Upper lobe of left lung (tissue), 6 donors: ENCODE measurements at regions not wholly inside any gene's neighbourhood (a gene's known extent, or its start where the extent isn't known, plus 50 kb on each side); places are given as distances from the start of the nearest gene placed in this dataset.

ENCODE experiments used
- ATAC-seq, 2 donors: fragments of 200-7000 bp; cut with Tn5 transposase; one replicate each; pipeline ENCODE4 v1.9.1; 2022; ENCODE audit warnings: mild to moderate bottlenecking in 2 of 2, moderate library complexity in 2 of 2; ENCODE audit not compliant: low FRiP score in 2 of 2
- DNase-seq, 2 donors: peaks; one replicate each; pipeline ENCODE4 v3.0.0-alpha.2; 2019 to 2020
- H3K27ac ChIP-seq, 4 donors: fragments of 200-600 bp; sonication (generic); one replicate each; pipeline ENCODE4 v1.5.1; 2016 to 2019
- H3K27me3 ChIP-seq, 4 donors: fragments of 200-600 bp; sonication (generic); one replicate each; pipeline ENCODE4 v1.5.1; 2017 to 2019
- H3K36me3 ChIP-seq, 4 donors: fragments of 200-600 bp; sonication (generic); one replicate each; pipeline ENCODE4 v1.5.1; 2016 to 2019
- H3K4me1 ChIP-seq, 4 donors: fragments of 200-600 bp; sonication (generic); one replicate each; pipeline ENCODE4 v1.5.1; 2018 to 2019
- H3K4me3 ChIP-seq, 4 donors: fragments of 200-600 bp; sonication (generic); one replicate each; pipeline ENCODE4 v1.5.1; 2017 to 2019; ENCODE audit warnings: mild to moderate bottlenecking in 2 of 4, moderate library complexity in 1 of 4
- H3K9me3 ChIP-seq, 4 donors: fragments of 200-600 bp; sonication (generic); one replicate each; pipeline ENCODE4 v1.5.1; 2018 to 2019
- CTCF ChIP-seq, 6 experiments: fragments of 450-650 bp in 4 of 6; fragments of 200-600 bp in 2 of 6; sonication (generic) in 2 of 6; IDR thresholded peaks; one replicate each; pipeline ENCODE4 v1.5.1; 2016 to 2019; ENCODE audit warnings: antibody characterized with exemption in 6 of 6
- EP300 ChIP-seq, 4 donors: sonication (generic); formaldehyde crosslinking; IDR thresholded peaks; one replicate each; pipeline ENCODE4 v1.5.1; 2017; ENCODE audit warnings: antibody characterized with exemption in 4 of 4, control low read depth in 2 of 4
- POLR2A ChIP-seq, 4 donors: fragments of 450-650 bp; IDR thresholded peaks; one replicate each; pipeline ENCODE4 v1.5.1; 2016 to 2017; ENCODE audit warnings: antibody characterized with exemption in 4 of 4, mild to moderate bottlenecking in 2 of 4
- POLR2AphosphoS5 ChIP-seq, 2 donors: sonication (generic); formaldehyde crosslinking; IDR thresholded peaks; one replicate each; pipeline ENCODE4 v1.5.1; 2017; ENCODE audit warnings: antibody characterized with exemption in 2 of 2
- WGBS, 2 donors: methylation state at CpG; one replicate each; pipeline ENCODE4 v1.1.5; 2017 to 2018; 5-methylcytosine and 5-hydroxymethylcytosine counted together
- donor health status: DM: no; HTN: no; CAD: no; lungs with moderate emphysema.
- donor health status: DM: no; HTN: yes; CAD: no; lungs with severe emphysema.

DNA sequence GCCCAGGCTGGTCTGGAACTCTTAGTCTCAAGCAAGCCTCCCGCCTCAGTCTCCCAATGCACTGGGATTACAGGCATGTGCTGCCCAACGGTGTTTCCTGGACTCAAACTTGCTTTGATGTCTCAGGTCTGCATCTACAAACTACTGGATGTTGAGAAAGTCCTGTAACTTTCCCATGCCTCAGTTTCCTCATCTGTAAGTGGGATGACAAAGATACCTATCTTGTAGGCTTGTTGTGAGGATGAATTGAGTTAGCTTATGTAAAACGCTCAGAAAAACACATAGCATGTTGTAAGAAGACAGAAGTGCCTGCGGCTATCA lies 63.6 kb upstream of the NUDT4 start:
- H3K4me3 ChIP-seq: no peak overlapping the region
- no peak for ATAC-seq
- no peak for TF ChIP-seq EP300 (IDR thresholded peaks at IDR 0.05)
- no peak for TF ChIP-seq POLR2A (IDR thresholded peaks at IDR 0.05)
- no peak for TF ChIP-seq CTCF (IDR thresholded peaks at IDR 0.05)
- TF ChIP-seq POLR2AphosphoS5 (IDR thresholded peaks at IDR 0.05): no peak
- no peaks in the 10 kb centered on the region for H3K4me1 ChIP-seq
- H3K27ac ChIP-seq: no peak overlapping the region
- no peak for DNase-seq
- no peaks in the 10 kb centered on the region for H3K9me3 ChIP-seq
- H3K36me3 ChIP-seq: no peaks in the 10 kb centered on the region
- no peaks in the 10 kb centered on the region for H3K27me3 ChIP-seq
- 92 to 93% methylated on average over 4 of the region's 4 CpGs for WGBS, 2 donors

- no peaks in the 10 kb centered on the region for H3K36me3 ChIP-seq
- no peaks in the 10 kb centered on the region for H3K27me3 ChIP-seq
- H3K27ac ChIP-seq: no peak overlapping the region
- TF ChIP-seq POLR2A (IDR thresholded peaks at IDR 0.05) (no peak), EP300 (IDR thresholded peaks at IDR 0.05) (no peak), POLR2AphosphoS5 (IDR thresholded peaks at IDR 0.05) (no peak), CTCF (IDR thresholded peaks at IDR 0.05) (no peak)
- DNase-seq: no peak
- H3K4me1 ChIP-seq: no peaks in the 10 kb centered on the region
- no peak for ATAC-seq
- no peaks in the 10 kb centered on the region for H3K9me3 ChIP-seq
- no peak overlapping the region for H3K4me3 ChIP-seq
- 95 to 98% methylated on average over 9 of the region's 9 CpGs for WGBS, 2 donors
These were observed 62.3 kb upstream of the NUDT4 start for GRCh38 chr12:93315385-93315906.

- ATAC-seq: no peak
- 41 to 52% methylated on average over 4 of the region's 4 CpGs for WGBS, 2 donors
- H3K4me1 ChIP-seq: no peaks in the 10 kb centered on the region
- H3K27me3 ChIP-seq: no peaks in the 10 kb centered on the region
- DNase-seq: no peak
- H3K36me3 ChIP-seq: no peaks in the 10 kb centered on the region
- TF ChIP-seq POLR2A (IDR thresholded peaks at IDR 0.05) (no peak), CTCF (IDR thresholded peaks at IDR 0.05) (no peak)
- no peak overlapping the region for H3K4me3 ChIP-seq
- H3K9me3 ChIP-seq: no peaks in the 10 kb centered on the region
- no peak overlapping the region for H3K27ac ChIP-seq
These were observed 61.7 kb upstream of the NUDT4 start for GRCh38 chr12:93315907-93316622.

DNA sequence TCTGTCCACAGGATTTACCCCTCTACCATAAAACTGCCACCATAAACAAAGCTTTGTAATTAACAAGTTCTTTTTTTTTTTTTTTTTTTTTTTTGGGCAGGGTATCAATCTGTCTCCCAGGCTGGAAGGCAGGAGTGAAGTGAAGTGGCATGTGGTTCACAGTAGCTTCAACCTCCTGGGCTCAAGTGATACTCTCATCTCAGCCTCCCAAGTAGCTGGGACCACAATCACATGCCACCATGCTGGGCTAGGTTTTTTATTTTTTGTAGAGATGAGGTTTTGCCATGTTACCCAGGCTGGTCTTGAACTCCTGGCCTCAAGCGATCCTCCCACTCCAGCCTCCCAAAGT lies 61.1 kb upstream of the NUDT4 start:
- TF ChIP-seq CTCF (IDR thresholded peaks at IDR 0.05) (no peak), POLR2A (IDR thresholded peaks at IDR 0.05) (no peak), POLR2AphosphoS5 (IDR thresholded peaks at IDR 0.05) (no peak), EP300 (IDR thresholded peaks at IDR 0.05) (no peak)
- no peak overlapping the region for H3K4me3 ChIP-seq
- ATAC-seq: no peak
- H3K27ac ChIP-seq: no peak overlapping the region
- 94 to 100% methylated on average over 1 of the region's 1 CpG for WGBS, 2 donors
- H3K4me1 ChIP-seq: no peaks in the 10 kb centered on the region
- H3K9me3 ChIP-seq: no peaks in the 10 kb centered on the region
- H3K36me3 ChIP-seq: no peaks in the 10 kb centered on the region
- H3K27me3 ChIP-seq: no peaks in the 10 kb centered on the region
- DNase-seq: no peak

DNA sequence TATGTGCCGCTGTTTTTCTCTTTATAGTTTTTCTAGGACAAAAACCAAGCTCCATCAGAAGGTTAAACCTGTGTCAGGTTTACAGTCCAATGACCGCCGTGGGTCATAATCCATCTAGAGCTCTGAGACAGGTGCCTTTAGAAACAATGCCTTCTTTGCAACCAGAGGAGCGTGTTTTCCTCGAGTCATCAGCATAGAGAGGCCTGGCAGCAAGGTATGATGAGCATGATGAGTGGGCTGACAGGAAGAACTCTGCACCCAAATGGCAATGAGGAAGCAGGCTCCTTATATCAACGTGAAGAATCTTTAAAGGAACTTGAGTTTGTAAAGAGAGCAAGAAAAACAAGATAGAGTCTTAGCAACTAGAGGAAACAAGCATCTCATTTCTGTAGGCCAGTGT lies 60.5 kb upstream of the NUDT4 start:
- TF ChIP-seq POLR2AphosphoS5 (IDR thresholded peaks at IDR 0.05): no peak
- no peak for TF ChIP-seq CTCF (IDR thresholded peaks at IDR 0.05)
- no peak for TF ChIP-seq POLR2A (IDR thresholded peaks at IDR 0.05)
- no peak for TF ChIP-seq EP300 (IDR thresholded peaks at IDR 0.05)
- DNase-seq (no peak), ATAC-seq (no peak)
- 63 to 71% methylated on average over 6 of the region's 6 CpGs for WGBS, 2 donors
- no peaks in the 10 kb centered on the region for H3K27me3 ChIP-seq
- H3K36me3 ChIP-seq: no peaks in the 10 kb centered on the region
- H3K4me1 ChIP-seq: no peaks in the 10 kb centered on the region
- H3K4me3 ChIP-seq: no peak overlapping the region
- no peak overlapping the region for H3K27ac ChIP-seq
- no peaks in the 10 kb centered on the region for H3K9me3 ChIP-seq
